Activated CD8-positive, alpha-beta T cell treated with anti-CD3 and anti-CD28 coated beads for 36 hours (primary cell): ENCODE measurements at regions not wholly inside any gene's neighbourhood (a gene's known extent, or its start where the extent isn't known, plus 50 kb on each side); places are given as distances from the start of the nearest gene placed in this dataset.

Experiments used
- ATAC-seq: fragments of 200-7000 bp; cut with Tn5 transposase; one replicate; pipeline ENCODE4 v1.10.0; 2021; ENCODE audit warnings: mild to moderate bottlenecking, moderate library complexity
- CTCF ChIA-PET: fragments of 350-600 bp; sonication (Branson Sonifier 250); formaldehyde crosslinking; loops from one replicate; lab custom pipeline; 2021; ENCODE audit warnings: antibody characterized with exemption; lab: Charles Lee
- POLR2A ChIA-PET: fragments of 350-600 bp; sonication (Branson Sonifier 250); formaldehyde crosslinking; loops from one replicate; lab custom pipeline; 2021; ENCODE audit warnings: antibody characterized with exemption; lab: Charles Lee
- DNase-seq: peaks from one replicate; pipeline ENCODE4 v3.0.0-alpha.2; 2020
- H3K27ac Mint-ChIP-seq: one replicate; pipeline ENCODE4 v1.8.0; 2021; ENCODE audit warnings: mild to moderate bottlenecking, mixed read lengths
- H3K27me3 Mint-ChIP-seq: one replicate; pipeline ENCODE4 v1.8.0; 2021; ENCODE audit warnings: mixed read lengths
- H3K36me3 Mint-ChIP-seq: one replicate; pipeline ENCODE4 v1.8.0; 2021; ENCODE audit warnings: low read depth, mixed read lengths
- H3K4me1 Mint-ChIP-seq: one replicate; pipeline ENCODE4 v1.8.0; 2021; ENCODE audit warnings: low read depth, mixed read lengths
- H3K4me3 Mint-ChIP-seq: one replicate; pipeline ENCODE4 v1.8.0; 2021; ENCODE audit warnings: mild to moderate bottlenecking, moderate library complexity, mixed read lengths
- H3K9me3 Mint-ChIP-seq: one replicate; pipeline ENCODE4 v1.8.0; 2021; ENCODE audit warnings: mixed read lengths
- intact Hi-C: fragments of 100-400 bp; cut with micrococcal nuclease; formaldehyde crosslinking; loops from one replicate; pipeline ENCODE4 v1.10.0; 2022
- TF ChIP-seq, protein P1 (sequence below): fragments of 200-600 bp; IDR thresholded peaks from one replicate; pipeline ENCODE4 v1.8.0; 2022; ENCODE audit warnings: antibody characterized with exemption, mild to moderate bottlenecking

DNA sequence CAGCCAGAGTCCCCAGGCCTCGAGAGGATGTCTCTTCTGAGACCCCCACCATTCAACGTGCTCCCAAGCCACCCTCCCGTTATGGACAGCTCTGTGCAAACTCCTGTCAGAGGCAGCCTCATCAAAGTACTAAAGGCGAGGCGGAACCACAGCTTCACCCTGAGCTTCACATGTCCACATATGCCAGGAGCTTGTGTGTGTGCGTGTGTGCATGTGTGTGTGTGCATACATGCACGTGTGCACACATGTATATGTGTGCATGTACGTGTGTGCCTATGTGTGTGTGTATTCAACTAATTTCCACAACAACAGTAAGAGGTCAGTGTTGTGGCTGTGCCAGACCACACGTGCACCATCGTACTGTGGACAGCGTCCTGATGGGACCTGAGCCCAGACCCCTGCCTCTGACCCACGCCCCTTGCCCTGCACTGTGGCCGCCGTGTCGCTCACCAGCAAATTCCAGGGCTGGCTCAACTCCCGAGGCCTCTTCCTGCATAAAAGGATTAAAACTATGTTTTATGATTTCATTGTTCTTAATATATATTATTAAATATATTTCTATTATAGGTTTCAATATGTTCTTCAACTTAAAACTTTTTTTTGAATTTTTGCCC lies 444.8 kb downstream of the EIPR1 start:
- H3K27ac Mint-ChIP-seq, result no peak overlapping the region
- no peak for ATAC-seq
- H3K36me3 Mint-ChIP-seq, result no peaks in the 10 kb centered on the region
- TF ChIP-seq, protein P1, sequence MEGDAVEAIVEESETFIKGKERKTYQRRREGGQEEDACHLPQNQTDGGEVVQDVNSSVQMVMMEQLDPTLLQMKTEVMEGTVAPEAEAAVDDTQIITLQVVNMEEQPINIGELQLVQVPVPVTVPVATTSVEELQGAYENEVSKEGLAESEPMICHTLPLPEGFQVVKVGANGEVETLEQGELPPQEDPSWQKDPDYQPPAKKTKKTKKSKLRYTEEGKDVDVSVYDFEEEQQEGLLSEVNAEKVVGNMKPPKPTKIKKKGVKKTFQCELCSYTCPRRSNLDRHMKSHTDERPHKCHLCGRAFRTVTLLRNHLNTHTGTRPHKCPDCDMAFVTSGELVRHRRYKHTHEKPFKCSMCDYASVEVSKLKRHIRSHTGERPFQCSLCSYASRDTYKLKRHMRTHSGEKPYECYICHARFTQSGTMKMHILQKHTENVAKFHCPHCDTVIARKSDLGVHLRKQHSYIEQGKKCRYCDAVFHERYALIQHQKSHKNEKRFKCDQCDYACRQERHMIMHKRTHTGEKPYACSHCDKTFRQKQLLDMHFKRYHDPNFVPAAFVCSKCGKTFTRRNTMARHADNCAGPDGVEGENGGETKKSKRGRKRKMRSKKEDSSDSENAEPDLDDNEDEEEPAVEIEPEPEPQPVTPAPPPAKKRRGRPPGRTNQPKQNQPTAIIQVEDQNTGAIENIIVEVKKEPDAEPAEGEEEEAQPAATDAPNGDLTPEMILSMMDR, result no peak
- H3K27me3 Mint-ChIP-seq, result peaks cover 2% of the 10 kb centered on the region
- H3K4me1 Mint-ChIP-seq, result no peaks in the 10 kb centered on the region
- intact Hi-C loops, result no loop called here
- peaks cover 13% of the 10 kb centered on the region for H3K9me3 Mint-ChIP-seq
- no peak for DNase-seq
- POLR2A ChIA-PET, result no interaction called here
- no peak overlapping the region for H3K4me3 Mint-ChIP-seq
- CTCF ChIA-PET, result no interaction called here

DNA sequence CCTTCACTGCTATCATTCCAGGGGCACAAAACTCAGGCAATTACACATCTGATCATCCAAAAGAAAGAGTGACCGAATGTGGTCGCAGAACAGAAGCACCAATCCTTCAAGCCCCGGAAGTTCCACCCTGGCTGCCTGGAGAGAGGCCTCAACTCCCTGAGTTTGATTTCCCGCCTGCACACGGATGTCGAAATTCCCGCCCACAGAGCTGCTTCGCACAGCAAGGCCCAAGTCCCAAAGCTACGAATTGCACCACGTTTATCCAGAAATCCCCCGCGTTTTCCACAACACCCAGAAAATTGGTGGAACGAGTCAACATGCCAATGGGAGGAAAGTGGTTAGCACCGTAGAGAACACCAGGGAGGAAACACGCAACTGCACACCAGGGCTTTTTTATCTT lies 445.4 kb downstream of the EIPR1 start:
- Mint-ChIP-seq H3K27ac (no peak overlapping the region), H3K36me3 (no peaks in the 10 kb centered on the region), H3K9me3 (peaks cover 11% of the 10 kb centered on the region), H3K27me3 (peaks cover 2% of the 10 kb centered on the region), H3K4me3 (no peak overlapping the region), H3K4me1 (no peaks in the 10 kb centered on the region)
- ChIA-PET POLR2A (no interaction called here), CTCF (no interaction called here)
- ATAC-seq, result no peak
- no peak for DNase-seq
- intact Hi-C loops, result no loop called here
- TF ChIP-seq, protein P1, result no peak

DNA sequence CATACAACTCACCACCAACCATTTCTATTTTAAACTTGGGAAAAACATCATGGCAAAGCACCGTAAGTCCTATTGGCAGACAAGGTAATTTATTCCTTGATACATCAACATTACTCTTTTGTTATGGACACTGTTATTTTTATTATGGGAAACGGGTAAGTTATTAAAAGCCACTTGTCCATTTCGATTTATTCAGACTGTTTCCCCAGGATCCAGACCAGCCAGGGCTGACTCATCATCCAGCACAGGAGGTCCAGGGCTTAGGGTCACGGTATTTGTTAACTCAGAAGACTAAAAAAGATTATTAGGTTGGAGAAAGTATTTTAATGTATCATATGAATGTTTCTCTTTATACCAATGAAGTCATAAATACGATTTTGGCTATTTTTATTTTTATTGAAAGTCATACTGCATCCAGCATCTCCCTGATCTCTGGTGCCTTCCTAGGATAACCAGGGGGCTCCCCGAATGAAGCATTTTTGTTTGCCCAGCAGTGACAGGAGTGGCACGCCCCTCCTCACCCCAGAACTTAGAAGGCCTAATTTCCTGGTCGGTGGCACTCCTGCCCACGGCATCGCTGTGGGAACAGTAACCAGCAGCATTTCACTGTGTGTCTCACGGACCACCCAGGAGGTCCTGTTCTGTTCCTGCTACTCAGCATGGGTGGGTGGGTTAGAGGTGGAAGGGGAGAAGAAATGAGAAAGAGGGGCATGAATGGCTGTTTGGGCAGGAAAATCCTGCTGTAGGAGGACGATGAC lies 446.1 kb downstream of the EIPR1 start:
- intact Hi-C loops, result no loop called here
- Mint-ChIP-seq H3K9me3 (peaks cover 5% of the 10 kb centered on the region), H3K4me1 (no peaks in the 10 kb centered on the region), H3K36me3 (no peaks in the 10 kb centered on the region), H3K4me3 (no peak overlapping the region), H3K27me3 (peaks cover 2% of the 10 kb centered on the region), H3K27ac (no peak overlapping the region)
- no peak for DNase-seq
- no peak for ATAC-seq
- CTCF ChIA-PET, result no interaction called here
- POLR2A ChIA-PET, result no interaction called here
- TF ChIP-seq, protein P1, result no peak

DNA sequence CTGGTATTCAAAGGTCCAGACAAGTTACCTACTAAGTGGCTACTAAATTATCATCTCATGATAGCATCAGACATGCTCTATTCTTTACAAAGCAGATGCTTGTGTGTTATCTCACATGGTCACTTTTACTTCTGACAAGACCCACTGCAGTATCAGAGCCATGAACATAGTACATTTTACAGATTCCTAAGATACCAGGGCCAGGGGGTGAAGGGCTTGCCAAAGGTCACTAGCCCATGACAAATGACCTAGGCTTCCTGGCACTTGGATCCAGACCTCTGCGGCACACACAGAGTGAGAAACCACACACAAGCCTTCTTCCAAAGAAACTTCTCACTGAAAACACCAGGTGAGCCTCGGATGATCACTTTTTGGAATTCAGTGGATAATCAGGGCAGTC lies 446.8 kb downstream of the EIPR1 start:
- peaks cover 2% of the 10 kb centered on the region for H3K27me3 Mint-ChIP-seq
- CTCF ChIA-PET, result no interaction called here
- no peak for DNase-seq

DNA sequence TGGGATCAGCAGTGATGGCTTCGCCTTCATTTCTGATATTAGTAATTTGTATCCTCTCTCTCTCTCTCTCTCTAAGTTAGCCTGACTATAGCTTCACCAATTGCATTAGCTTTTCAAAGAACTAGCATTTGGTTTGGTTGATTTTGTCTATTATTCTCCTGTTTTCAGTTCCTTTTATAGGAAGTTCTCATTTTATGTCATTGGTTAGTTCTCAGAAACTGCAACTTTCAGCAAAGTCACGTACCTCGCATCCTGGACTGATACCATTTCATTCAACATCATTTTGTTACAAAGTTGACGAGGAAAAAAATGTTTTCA lies 450.8 kb downstream of the EIPR1 start:
- Mint-ChIP-seq H3K9me3 (peaks cover 5% of the 10 kb centered on the region), H3K27ac (no peak overlapping the region), H3K36me3 (no peaks in the 10 kb centered on the region), H3K4me3 (no peak overlapping the region), H3K27me3 (no peaks in the 10 kb centered on the region), H3K4me1 (no peaks in the 10 kb centered on the region)
- ATAC-seq, result no peak
- ChIA-PET CTCF (no interaction called here), POLR2A (no interaction called here)
- intact Hi-C loops, result no loop called here
- DNase-seq, result no peak
- TF ChIP-seq, protein P1, result no peak

More for the DNA sequence above, 446.8 kb downstream of the EIPR1 start:
- Mint-ChIP-seq H3K27ac (no peak overlapping the region), H3K9me3 (peaks cover 5% of the 10 kb centered on the region), H3K4me1 (no peaks in the 10 kb centered on the region), H3K4me3 (no peak overlapping the region), H3K36me3 (no peaks in the 10 kb centered on the region)
- POLR2A ChIA-PET, result no interaction called here
- intact Hi-C loops, result no loop called here
- no peak for ATAC-seq
- TF ChIP-seq, protein P1, result no peak
